DOHH2 (cell line): ENCODE measurements at regions not wholly inside any gene's neighbourhood (a gene's known extent, or its start where the extent isn't known, plus 50 kb on each side); places are given as distances from the start of the nearest gene placed in this dataset.

Source experiments
- CTCF ChIP-seq: fragments of 200-600 bp; sonication (generic); IDR thresholded peaks from one replicate; pipeline ENCODE4 v1.5.1; 2014; ENCODE audit warnings: antibody characterized with exemption, mild to moderate bottlenecking, low read depth, low read length; ENCODE audit not compliant: poor library complexity, severe bottlenecking
- EZH2phosphoT487 ChIP-seq: fragments of 200-600 bp; sonication (generic); IDR thresholded peaks from 2 replicates; pipeline ENCODE4 v1.6.1; 2017; ENCODE audit warnings: borderline replicate concordance, mild to moderate bottlenecking, antibody characterized with exemption, low read length, moderate library complexity, mixed read lengths

- TF ChIP-seq CTCF (no peak), EZH2phosphoT487 (no peak)
These were observed 385.8 kb downstream of the ZNF536 start for GRCh38 chr19:30757837-30758617.
